ENCODE measurements at regions not wholly inside any gene's neighbourhood (a gene's known extent, or its start where the extent isn't known, plus 50 kb on each side); places are given as distances from the start of the nearest gene placed in this dataset.
"Not testable (repeated sequence)": the region's sequence is repeated elsewhere in the genome, so short reads cannot be mapped to it uniquely, and the experiment has no call there.

GRCh38 chr20:54922096-54922495 is 446.7 kb downstream of the DOK5 start:
- Histone ChIP-seq H3K27ac (ENCODE audit: low read depth, low read length, poor library complexity, severe bottlenecking) (no peak overlapping the region), H3K27me3 (replicated peaks; ENCODE audit: insufficient read depth, low read depth, low read length, poor library complexity) (no peaks in the 10 kb centered on the region), H3K9me3 (ENCODE audit: low read depth, low read length, poor library complexity, severe bottlenecking) (no peaks in the 10 kb centered on the region), H3K4me1 (ENCODE audit: insufficient read depth, low read length, poor library complexity, severe bottlenecking) (no peaks in the 10 kb centered on the region), H3K4me3 (ENCODE audit: low read depth, low read length, poor library complexity, severe bottlenecking) (no peak overlapping the region), H3K36me3 (ENCODE audit: insufficient read depth, low read length, poor library complexity, severe bottlenecking) (no peaks in the 10 kb centered on the region)
- BruUV-seq (replicated peaks), result no TSS peak
- ChIA-PET CTCF (no interaction called here), POLR2A (ENCODE audit: low non-redundant PET) (interaction anchor here (0.6 kb wide), 1 partner anchor 826 kb away, joined by 4 read pairs; no protein-coding TSS in a partner anchor)
- no peak for DNase-seq (ENCODE audit: low spot score)
- TF ChIP-seq CTCF (conservative IDR thresholded peaks at IDR 0.05; ENCODE audit: low read depth, low read length) (no peak), EZH2 (IDR thresholded peaks at IDR 0.05; ENCODE audit: borderline replicate concordance, low read depth, low read length, poor library complexity, severe bottlenecking) (no peak)
- intact Hi-C loops (cut with micrococcal nuclease; ENCODE audit: unreplicated experiment), result no loop called here

- POLR2A ChIA-PET (ENCODE audit: low non-redundant PET), result no interaction called here
These were observed 445.1 kb downstream of the DOK5 start for GRCh38 chr20:54920491-54920890.

GRCh38 chr20:54918993-54919392 is 443.6 kb downstream of the DOK5 start:
- H3K27ac ChIP-seq (ENCODE audit: low read depth, low read length, poor library complexity, severe bottlenecking); H3K4me1 ChIP-seq (ENCODE audit: insufficient read depth, low read length, poor library complexity, severe bottlenecking); intact Hi-C loops (cut with micrococcal nuclease; ENCODE audit: unreplicated experiment); H3K36me3 ChIP-seq (ENCODE audit: insufficient read depth, low read length, poor library complexity, severe bottlenecking); BruUV-seq (replicated peaks); H3K27me3 ChIP-seq (replicated peaks; ENCODE audit: insufficient read depth, low read depth, low read length, poor library complexity); H3K4me3 ChIP-seq (ENCODE audit: low read depth, low read length, poor library complexity, severe bottlenecking); CTCF ChIA-PET; DNase-seq (ENCODE audit: low spot score); POLR2A ChIA-PET (ENCODE audit: low non-redundant PET); H3K9me3 ChIP-seq (ENCODE audit: low read depth, low read length, poor library complexity, severe bottlenecking): not testable (repeated sequence)

More at GRCh38 chr20:54920491-54920890, 445.1 kb downstream of the DOK5 start:
- intact Hi-C loops (cut with micrococcal nuclease; ENCODE audit: unreplicated experiment), result no loop called here
- no peak overlapping the region for H3K27ac ChIP-seq (ENCODE audit: low read depth, low read length, poor library complexity, severe bottlenecking)
- no peaks in the 10 kb centered on the region for H3K27me3 ChIP-seq (replicated peaks; ENCODE audit: insufficient read depth, low read depth, low read length, poor library complexity)
- no peaks in the 10 kb centered on the region for H3K36me3 ChIP-seq (ENCODE audit: insufficient read depth, low read length, poor library complexity, severe bottlenecking)
- BruUV-seq (replicated peaks), result no TSS peak
- no peak for TF ChIP-seq CTCF (conservative IDR thresholded peaks at IDR 0.05; ENCODE audit: low read depth, low read length)
- no peak for TF ChIP-seq EZH2 (IDR thresholded peaks at IDR 0.05; ENCODE audit: borderline replicate concordance, low read depth, low read length, poor library complexity, severe bottlenecking)
- H3K9me3 ChIP-seq (ENCODE audit: low read depth, low read length, poor library complexity, severe bottlenecking), result no peaks in the 10 kb centered on the region
- no peak for DNase-seq (ENCODE audit: low spot score)
- CTCF ChIA-PET, result no interaction called here
- H3K4me1 ChIP-seq (ENCODE audit: insufficient read depth, low read length, poor library complexity, severe bottlenecking), result no peaks in the 10 kb centered on the region
- H3K4me3 ChIP-seq (ENCODE audit: low read depth, low read length, poor library complexity, severe bottlenecking), result no peak overlapping the region

GRCh38 chr20:54914995-54915394 is 439.6 kb downstream of the DOK5 start:
- Histone ChIP-seq H3K27ac (ENCODE audit: low read depth, low read length, poor library complexity, severe bottlenecking) (no peak overlapping the region), H3K4me3 (ENCODE audit: low read depth, low read length, poor library complexity, severe bottlenecking) (no peak overlapping the region), H3K27me3 (replicated peaks; ENCODE audit: insufficient read depth, low read depth, low read length, poor library complexity) (no peaks in the 10 kb centered on the region), H3K4me1 (ENCODE audit: insufficient read depth, low read length, poor library complexity, severe bottlenecking) (no peaks in the 10 kb centered on the region), H3K9me3 (ENCODE audit: low read depth, low read length, poor library complexity, severe bottlenecking) (no peaks in the 10 kb centered on the region), H3K36me3 (ENCODE audit: insufficient read depth, low read length, poor library complexity, severe bottlenecking) (no peaks in the 10 kb centered on the region)
- TF ChIP-seq CTCF (conservative IDR thresholded peaks at IDR 0.05; ENCODE audit: low read depth, low read length), result no peak
- no peak for TF ChIP-seq EZH2 (IDR thresholded peaks at IDR 0.05; ENCODE audit: borderline replicate concordance, low read depth, low read length, poor library complexity, severe bottlenecking)
- POLR2A ChIA-PET (ENCODE audit: low non-redundant PET), result no interaction called here
- no peak for DNase-seq (ENCODE audit: low spot score)
- BruUV-seq (replicated peaks), result no TSS peak
- intact Hi-C loops (cut with micrococcal nuclease; ENCODE audit: unreplicated experiment), result no loop called here
- CTCF ChIA-PET, result no interaction called here
